ENCODE measurements at regions not wholly inside any gene's neighbourhood (a gene's known extent, or its start where the extent isn't known, plus 50 kb on each side); places are given as distances from the start of the nearest gene placed in this dataset.

- no peaks in the 10 kb centered on the region for H3K9me3 ChIP-seq (ENCODE audit: low read depth)
- H3K79me2 ChIP-seq (ENCODE audit: insufficient read depth), result no peaks in the 10 kb centered on the region
- H3K36me3 ChIP-seq (ENCODE audit: low read depth), result no peaks in the 10 kb centered on the region
- no peak for DNase-seq
- H3K4me2 ChIP-seq (ENCODE audit: unreplicated experiment), result no peak overlapping the region
- H3K9me2 ChIP-seq (ENCODE audit: insufficient read depth), result no peaks in the 10 kb centered on the region
- no peak overlapping the region for H3K27ac ChIP-seq
- no peaks in the 10 kb centered on the region for H4K20me1 ChIP-seq (ENCODE audit: insufficient read depth)
- no peaks in the 10 kb centered on the region for H3F3A ChIP-seq (ENCODE audit: insufficient read depth)
- H3K4me1 ChIP-seq (ENCODE audit: insufficient read depth), result no peaks in the 10 kb centered on the region
- in situ Hi-C loops (cut with MboI), result no loop called here
- no peak overlapping the region for H2AFZ ChIP-seq
- H3K27me3 ChIP-seq (replicated peaks; ENCODE audit: insufficient read depth), result no peaks in the 10 kb centered on the region
- H3K9ac ChIP-seq, result no peak overlapping the region
- TF ChIP-seq EZH2 (IDR thresholded peaks at IDR 0.05; ENCODE audit: insufficient read depth, poor library complexity, severe bottlenecking) (no peak), EZH2phosphoT487 (IDR thresholded peaks at IDR 0.05; ENCODE audit: insufficient read depth, low read depth) (no peak)
- 54 to 57% methylated on average over 17 of the region's 17 CpGs for WGBS, 2 experiments (ENCODE audit: low coverage in 1 of 2, low lambda C conversion rate in 2 of 2, missing lambda C conversion rate in 2 of 2)
- no peak overlapping the region for H3K4me3 ChIP-seq
Observed at GRCh38 chr22:49483281-49483870, 344.3 kb downstream of the BRD1 start.

- Histone ChIP-seq H3F3A (ENCODE audit: insufficient read depth) (no peaks in the 10 kb centered on the region), H3K36me3 (ENCODE audit: low read depth) (no peaks in the 10 kb centered on the region), H3K79me2 (ENCODE audit: insufficient read depth) (no peaks in the 10 kb centered on the region), H3K4me1 (ENCODE audit: insufficient read depth) (no peaks in the 10 kb centered on the region), H3K4me2 (ENCODE audit: unreplicated experiment) (no peak overlapping the region), H3K27me3 (replicated peaks; ENCODE audit: insufficient read depth) (no peaks in the 10 kb centered on the region), H3K9ac (no peak overlapping the region), H2AFZ (no peak overlapping the region), H3K9me2 (ENCODE audit: insufficient read depth) (no peaks in the 10 kb centered on the region), H3K9me3 (ENCODE audit: low read depth) (no peaks in the 10 kb centered on the region), H3K4me3 (no peak overlapping the region), H3K27ac (no peak overlapping the region), H4K20me1 (ENCODE audit: insufficient read depth) (no peaks in the 10 kb centered on the region)
- TF ChIP-seq EZH2 (IDR thresholded peaks at IDR 0.05; ENCODE audit: insufficient read depth, poor library complexity, severe bottlenecking), result no peak
- no peak for TF ChIP-seq EZH2phosphoT487 (IDR thresholded peaks at IDR 0.05; ENCODE audit: insufficient read depth, low read depth)
- DNase-seq, result no peak
- WGBS, 2 experiments (ENCODE audit: low coverage in 1 of 2, low lambda C conversion rate in 2 of 2, missing lambda C conversion rate in 2 of 2), result 51 to 66% methylated on average over 12 to 13 of the region's 13 CpGs
- in situ Hi-C loops (cut with MboI), result no loop called here
Observed at GRCh38 chr22:49482811-49483210, 344.9 kb downstream of the BRD1 start.

GRCh38 chr22:49481659-49482399 is 345.8 kb downstream of the BRD1 start:
- H3K4me2 ChIP-seq (ENCODE audit: unreplicated experiment), result no peak overlapping the region

GRCh38 chr22:49480896-49481658 is 346.6 kb downstream of the BRD1 start:
- Histone ChIP-seq H3K4me2 (ENCODE audit: unreplicated experiment) (no peak overlapping the region), H3K36me3 (ENCODE audit: low read depth) (no peaks in the 10 kb centered on the region), H3K4me3 (no peak overlapping the region), H3K9me2 (ENCODE audit: insufficient read depth) (no peaks in the 10 kb centered on the region), H3K9me3 (ENCODE audit: low read depth) (no peaks in the 10 kb centered on the region), H3F3A (ENCODE audit: insufficient read depth) (no peaks in the 10 kb centered on the region), H2AFZ (no peak overlapping the region), H4K20me1 (ENCODE audit: insufficient read depth) (no peaks in the 10 kb centered on the region), H3K27me3 (replicated peaks; ENCODE audit: insufficient read depth) (no peaks in the 10 kb centered on the region), H3K4me1 (ENCODE audit: insufficient read depth) (no peaks in the 10 kb centered on the region), H3K9ac (no peak overlapping the region), H3K27ac (no peak overlapping the region), H3K79me2 (ENCODE audit: insufficient read depth) (no peaks in the 10 kb centered on the region)
- WGBS, 2 experiments (ENCODE audit: low coverage in 1 of 2, low lambda C conversion rate in 2 of 2, missing lambda C conversion rate in 2 of 2), result 37 to 39% methylated on average over 22 to 23 of the region's 23 CpGs
- DNase-seq, result no peak
- TF ChIP-seq EZH2 (IDR thresholded peaks at IDR 0.05; ENCODE audit: insufficient read depth, poor library complexity, severe bottlenecking) (no peak), EZH2phosphoT487 (IDR thresholded peaks at IDR 0.05; ENCODE audit: insufficient read depth, low read depth) (no peak)
- in situ Hi-C loops (cut with MboI), result no loop called here

More at GRCh38 chr22:49481659-49482399, 345.8 kb downstream of the BRD1 start:
- no peaks in the 10 kb centered on the region for H3K36me3 ChIP-seq (ENCODE audit: low read depth)
- no peaks in the 10 kb centered on the region for H3K9me2 ChIP-seq (ENCODE audit: insufficient read depth)
- H3K4me3 ChIP-seq, result no peak overlapping the region
- H3F3A ChIP-seq (ENCODE audit: insufficient read depth), result no peaks in the 10 kb centered on the region
- H3K9ac ChIP-seq, result no peak overlapping the region
- H3K79me2 ChIP-seq (ENCODE audit: insufficient read depth), result no peaks in the 10 kb centered on the region
- no peak for DNase-seq
- no peaks in the 10 kb centered on the region for H3K9me3 ChIP-seq (ENCODE audit: low read depth)
- no peak overlapping the region for H3K27ac ChIP-seq
- H4K20me1 ChIP-seq (ENCODE audit: insufficient read depth), result no peaks in the 10 kb centered on the region
- no peak for TF ChIP-seq EZH2phosphoT487 (IDR thresholded peaks at IDR 0.05; ENCODE audit: insufficient read depth, low read depth)
- TF ChIP-seq EZH2 (IDR thresholded peaks at IDR 0.05; ENCODE audit: insufficient read depth, poor library complexity, severe bottlenecking), result no peak
- WGBS, 2 experiments (ENCODE audit: low coverage in 1 of 2, low lambda C conversion rate in 2 of 2, missing lambda C conversion rate in 2 of 2), result 3 to 7% methylated on average over 35 of the region's 35 CpGs
- in situ Hi-C loops (cut with MboI), result no loop called here
- H2AFZ ChIP-seq, result no peak overlapping the region
- no peaks in the 10 kb centered on the region for H3K4me1 ChIP-seq (ENCODE audit: insufficient read depth)
- no peaks in the 10 kb centered on the region for H3K27me3 ChIP-seq (replicated peaks; ENCODE audit: insufficient read depth)
